GM12865 (cell line): ENCODE measurements at regions not wholly inside any gene's neighbourhood (a gene's known extent, or its start where the extent isn't known, plus 50 kb on each side); places are given as distances from the start of the nearest gene placed in this dataset.
"Not testable (repeated sequence)": the region's sequence is repeated elsewhere in the genome, so short reads cannot be mapped to it uniquely, and the experiment has no call there.

Experiments used
- DNase-seq: peaks from one replicate; pipeline ENCODE4 v3.0.0; 2010; ENCODE audit warnings: low read depth
- H3K4me3 ChIP-seq: 2 replicates; pipeline ENCODE4 v1.5.1; 2011; ENCODE audit warnings: mild to moderate bottlenecking, low read depth, low read length, control low read depth
- TF ChIP-seq, protein P1 (sequence below): IDR thresholded peaks from 2 replicates; pipeline ENCODE4 v1.5.1; 2011; ENCODE audit warnings: low read length, control low read depth, low read depth, inconsistent platforms; ENCODE audit not compliant: insufficient read depth; ENCODE audit errors: missing control alignments

DNA sequence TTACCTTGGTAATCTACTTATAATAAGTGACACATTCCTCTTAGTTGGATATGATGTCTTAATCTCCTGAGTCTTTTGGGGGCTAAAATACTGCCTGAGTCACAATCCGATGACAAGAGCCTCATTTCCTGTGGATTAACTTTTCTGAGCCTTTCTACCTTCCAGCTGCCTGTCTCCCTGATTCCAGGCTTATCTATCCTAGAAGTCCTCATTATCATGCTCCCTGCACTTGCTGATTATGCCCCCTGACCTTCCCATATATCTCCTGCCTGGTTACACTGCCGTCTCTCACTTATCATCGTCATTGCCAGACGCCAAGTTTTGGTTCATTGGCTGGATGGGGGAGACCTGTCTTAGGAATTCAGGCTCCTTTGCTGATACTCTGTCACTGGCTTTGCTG is 727.4 kb upstream of the CA10 start:
- H3K4me3 ChIP-seq, result no peak overlapping the region
- DNase-seq, result no peak
- TF ChIP-seq, protein P1, sequence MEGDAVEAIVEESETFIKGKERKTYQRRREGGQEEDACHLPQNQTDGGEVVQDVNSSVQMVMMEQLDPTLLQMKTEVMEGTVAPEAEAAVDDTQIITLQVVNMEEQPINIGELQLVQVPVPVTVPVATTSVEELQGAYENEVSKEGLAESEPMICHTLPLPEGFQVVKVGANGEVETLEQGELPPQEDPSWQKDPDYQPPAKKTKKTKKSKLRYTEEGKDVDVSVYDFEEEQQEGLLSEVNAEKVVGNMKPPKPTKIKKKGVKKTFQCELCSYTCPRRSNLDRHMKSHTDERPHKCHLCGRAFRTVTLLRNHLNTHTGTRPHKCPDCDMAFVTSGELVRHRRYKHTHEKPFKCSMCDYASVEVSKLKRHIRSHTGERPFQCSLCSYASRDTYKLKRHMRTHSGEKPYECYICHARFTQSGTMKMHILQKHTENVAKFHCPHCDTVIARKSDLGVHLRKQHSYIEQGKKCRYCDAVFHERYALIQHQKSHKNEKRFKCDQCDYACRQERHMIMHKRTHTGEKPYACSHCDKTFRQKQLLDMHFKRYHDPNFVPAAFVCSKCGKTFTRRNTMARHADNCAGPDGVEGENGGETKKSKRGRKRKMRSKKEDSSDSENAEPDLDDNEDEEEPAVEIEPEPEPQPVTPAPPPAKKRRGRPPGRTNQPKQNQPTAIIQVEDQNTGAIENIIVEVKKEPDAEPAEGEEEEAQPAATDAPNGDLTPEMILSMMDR, result no peak

DNA sequence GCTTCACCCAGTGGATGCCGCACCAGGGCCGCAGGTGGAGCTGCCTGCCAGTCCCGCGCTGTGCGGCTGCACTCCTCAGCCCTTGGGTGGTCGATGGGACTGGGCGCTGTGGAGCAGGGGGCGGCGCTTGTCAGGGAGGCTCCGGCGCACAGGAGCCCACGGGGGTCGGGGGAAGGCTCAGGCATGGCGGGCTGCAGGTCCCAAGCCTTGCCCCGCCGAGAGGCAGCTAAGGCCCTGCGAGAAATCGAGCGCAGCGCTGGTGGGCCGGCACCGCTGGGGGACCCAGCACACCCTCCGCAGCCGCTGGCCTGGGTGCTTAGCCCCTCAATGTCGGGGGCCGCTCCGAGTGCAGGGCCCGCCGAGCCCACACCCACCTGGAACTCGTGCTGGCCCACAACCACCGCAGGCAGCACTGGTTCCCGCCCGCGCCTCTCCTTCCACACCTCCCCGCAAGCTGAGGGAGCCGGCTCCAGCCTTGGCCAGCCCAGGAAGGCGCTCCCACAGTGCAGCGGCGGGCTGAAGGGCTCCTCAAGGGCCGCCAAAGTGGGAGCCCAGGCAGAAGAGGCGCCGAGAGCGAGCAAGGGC is 725.5 kb upstream of the CA10 start:
- not testable (repeated sequence) for H3K4me3 ChIP-seq, DNase-seq

DNA sequence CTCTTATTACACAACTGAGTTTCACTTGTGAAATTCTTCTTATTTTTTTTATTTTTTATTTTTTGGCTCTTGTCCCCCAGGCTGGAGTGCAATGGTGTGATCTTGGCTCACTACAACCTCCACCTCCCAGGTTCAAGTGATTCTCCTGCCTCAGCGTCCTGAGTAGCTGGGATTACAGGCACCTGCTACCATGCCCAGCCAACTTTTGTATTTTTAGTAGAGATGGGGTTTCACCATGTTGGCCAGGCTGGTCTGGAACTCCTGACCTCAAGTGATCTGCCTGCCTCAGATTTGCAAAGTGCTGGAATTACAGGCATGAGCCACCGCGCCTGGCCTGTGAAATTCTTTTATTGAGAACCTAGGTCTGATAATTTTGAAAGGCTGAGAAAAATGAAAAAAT is 688.3 kb upstream of the CA10 start:
- not testable (repeated sequence) for H3K4me3 ChIP-seq, DNase-seq

DNA sequence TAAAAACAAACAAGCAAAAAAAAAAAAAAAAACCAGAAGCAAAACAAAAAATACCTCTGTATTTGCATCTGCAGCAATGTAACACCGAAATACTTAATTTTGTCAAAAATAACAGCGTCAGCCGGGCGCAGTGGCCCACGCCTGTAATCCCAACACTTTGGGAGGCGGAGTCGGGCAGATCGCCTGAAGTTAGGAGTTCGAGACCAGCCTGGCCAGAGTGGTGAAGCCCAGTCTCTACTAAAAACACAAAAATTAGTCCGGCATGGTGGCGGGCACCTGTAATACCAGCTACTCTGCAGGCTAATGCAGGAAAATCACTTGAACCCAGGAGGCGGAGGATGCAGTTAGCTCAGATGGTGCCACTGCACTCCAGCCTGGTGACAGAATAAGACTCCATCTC is 683.5 kb upstream of the CA10 start:
- H3K4me3 ChIP-seq, result no peak overlapping the region
- DNase-seq, result no peak
- TF ChIP-seq, protein P1, result no peak

DNA sequence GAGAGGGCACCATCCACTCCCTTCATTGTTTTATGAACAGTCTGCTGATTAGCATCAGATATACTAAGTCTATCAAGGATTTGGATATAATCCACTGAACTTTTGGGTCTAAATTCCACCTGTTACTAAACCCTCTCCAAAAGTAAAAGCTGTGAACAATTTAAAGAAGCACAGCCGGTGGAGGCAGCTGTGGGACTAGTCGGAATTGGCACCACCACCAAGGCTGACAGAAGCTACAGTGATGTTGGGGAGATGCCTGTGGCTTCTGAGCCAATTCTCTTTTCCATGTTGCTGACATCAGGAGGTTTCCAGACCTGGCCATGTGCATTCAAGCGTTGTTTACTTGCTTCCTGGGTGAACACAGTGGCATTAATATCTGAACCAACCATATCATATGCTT is 679.0 kb upstream of the CA10 start:
- no peak overlapping the region for H3K4me3 ChIP-seq
- DNase-seq, result no peak
- TF ChIP-seq, protein P1, result no peak

DNA sequence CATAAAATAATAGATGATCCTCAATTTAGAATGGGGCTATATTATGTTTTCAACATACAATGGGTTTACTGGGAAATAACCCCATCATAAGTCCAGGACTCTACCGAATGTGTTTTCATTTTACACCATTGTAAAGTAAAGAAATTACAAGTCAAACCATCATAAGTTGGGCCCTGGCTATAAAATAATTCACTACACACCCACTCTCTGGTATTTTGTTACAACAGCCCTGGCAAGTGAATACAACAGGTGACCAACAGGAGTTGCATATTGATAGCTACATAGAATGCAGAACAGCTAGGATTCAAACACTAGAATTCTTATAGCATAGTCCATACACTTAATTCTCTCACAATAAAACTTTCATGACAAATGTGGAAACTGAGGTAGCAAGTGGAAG is 673.0 kb upstream of the CA10 start:
- H3K4me3 ChIP-seq, result no peak overlapping the region
- TF ChIP-seq, protein P1, result no peak
- DNase-seq, result no peak

DNA sequence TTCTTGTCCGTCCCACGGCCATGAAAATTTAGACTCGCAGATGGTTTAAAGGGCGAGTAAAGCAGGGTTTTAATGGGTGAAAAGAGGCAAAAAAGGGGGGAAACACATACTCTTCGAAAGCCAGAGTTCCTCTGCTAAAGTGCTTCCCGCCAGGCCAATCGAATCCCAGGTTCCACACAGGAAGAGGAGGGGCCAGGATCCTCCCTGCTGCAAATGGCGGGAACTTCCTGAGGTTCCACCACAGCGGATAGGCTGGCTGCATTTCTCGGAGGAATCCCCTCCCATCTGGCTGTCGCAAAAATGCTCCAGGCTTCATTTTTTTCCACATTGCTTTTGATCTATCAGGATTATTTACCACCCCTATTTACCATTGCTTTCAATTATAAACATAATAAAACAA is 670.1 kb upstream of the CA10 start:
- H3K4me3 ChIP-seq, result no peak overlapping the region
- DNase-seq, result no peak
- TF ChIP-seq, protein P1, result no peak

DNA sequence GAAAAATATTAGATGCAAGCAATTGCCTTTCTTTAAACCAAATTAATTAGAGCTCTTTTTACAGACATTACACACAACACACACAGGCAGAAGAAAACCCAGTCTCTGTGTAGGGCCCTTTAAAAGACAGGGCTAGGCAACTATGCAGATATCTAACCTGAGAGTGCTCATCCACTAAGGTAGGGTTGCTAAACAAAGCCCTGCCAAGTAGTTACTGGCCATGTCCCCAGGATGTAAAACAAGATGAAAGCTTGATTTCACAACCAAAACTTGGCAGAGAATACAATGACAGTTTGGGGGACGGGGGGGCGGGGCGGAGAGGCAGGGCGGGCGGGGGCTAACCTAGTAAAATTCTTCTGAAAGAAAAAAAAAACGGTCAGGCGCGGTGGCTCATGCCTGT is 669.0 kb upstream of the CA10 start:
- no peak for DNase-seq
- no peak overlapping the region for H3K4me3 ChIP-seq
- TF ChIP-seq, protein P1, result no peak
